ENCODE measurements at regions not wholly inside any gene's neighbourhood (a gene's known extent, or its start where the extent isn't known, plus 50 kb on each side); places are given as distances from the start of the nearest gene placed in this dataset.

GRCh38 chr10:85491652-85492051 lies 874.9 kb downstream of the GRID1 start:
- no peaks in the 10 kb centered on the region for H4K20me1 ChIP-seq (replicated peaks; ENCODE audit: insufficient read depth)
- Mint-ChIP-seq H3K4me1 (peaks cover 8% of the 10 kb centered on the region; the same call in 2 of the 3 replicates), H3K4me3 (no peak overlapping the region), H3K36me3 (ENCODE audit: low read depth) (peaks cover 4% of the 10 kb centered on the region; the same call in 1 of the 3 replicates), H3K9me3 (peaks cover 79% of the 10 kb centered on the region), H3K27ac (no peak overlapping the region), H3K27me3 (ENCODE audit: insufficient read depth, low read depth, poor library complexity) (peaks cover 23% of the 10 kb centered on the region)
- no peak overlapping the region for H3K4me3 ChIP-seq
- DNase-seq (ENCODE audit: low spot score): no peak
- H3K9me2 ChIP-seq (ENCODE audit: insufficient read depth): no peaks in the 10 kb centered on the region
- no peak for ATAC-seq
- peaks cover 12% of the 10 kb centered on the region for H3K4me1 ChIP-seq (ENCODE audit: insufficient read depth)
- H3K4me2 ChIP-seq: no peak overlapping the region
- peaks cover 6% of the 10 kb centered on the region; the same call in 1 of the 2 replicates for H3K27me3 ChIP-seq (ENCODE audit: insufficient read depth)
- no peaks in the 10 kb centered on the region for H3F3A ChIP-seq (replicated peaks; ENCODE audit: low read depth)
- no peak overlapping the region for H3K27ac ChIP-seq (ENCODE audit: low read depth)
- no peaks in the 10 kb centered on the region; the same call in 1 of the 2 replicates for H3K36me3 ChIP-seq (ENCODE audit: insufficient read depth)
- no peak overlapping the region for H2AFZ ChIP-seq
- TF ChIP-seq ZNF462 (CRISPR knock-in tag; IDR thresholded peaks at IDR 0.05) (no peak), ZNF331 (CRISPR knock-in tag; IDR thresholded peaks at IDR 0.05; ENCODE audit: low read depth) (no peak), STAT1 (IDR thresholded peaks at IDR 0.05; ENCODE audit: unreplicated experiment) (no peak), EZH2phosphoT487 (IDR thresholded peaks at IDR 0.05; ENCODE audit: unreplicated experiment) (no peak)
- no peaks in the 10 kb centered on the region for H3K79me2 ChIP-seq (replicated peaks; ENCODE audit: insufficient read depth)

- peaks cover 6% of the 10 kb centered on the region; the same call in 1 of the 2 replicates for H3K27me3 ChIP-seq (ENCODE audit: insufficient read depth)
- no peaks in the 10 kb centered on the region for H3F3A ChIP-seq (replicated peaks; ENCODE audit: low read depth)
- peaks cover 12% of the 10 kb centered on the region for H3K4me1 ChIP-seq (ENCODE audit: insufficient read depth)
- Mint-ChIP-seq H3K4me3 (no peak overlapping the region), H3K27me3 (ENCODE audit: insufficient read depth, low read depth, poor library complexity) (peaks cover 23% of the 10 kb centered on the region), H3K4me1 (peaks cover 8% of the 10 kb centered on the region; the same call in 2 of the 3 replicates), H3K27ac (no peak overlapping the region), H3K9me3 (peaks cover 75% of the 10 kb centered on the region), H3K36me3 (ENCODE audit: low read depth) (peaks cover 4% of the 10 kb centered on the region; the same call in 1 of the 3 replicates)
- H2AFZ ChIP-seq: no peak overlapping the region
- H4K20me1 ChIP-seq (replicated peaks; ENCODE audit: insufficient read depth): no peaks in the 10 kb centered on the region
- H3K4me2 ChIP-seq: no peak overlapping the region
- H3K27ac ChIP-seq (ENCODE audit: low read depth): no peak overlapping the region
- H3K9me2 ChIP-seq (ENCODE audit: insufficient read depth): no peaks in the 10 kb centered on the region
- no peak overlapping the region for H3K4me3 ChIP-seq
- ATAC-seq: peak; percentile 98
- no peaks in the 10 kb centered on the region; the same call in 1 of the 2 replicates for H3K36me3 ChIP-seq (ENCODE audit: insufficient read depth)
- peak; percentile 46 for DNase-seq (ENCODE audit: low spot score)
- no peaks in the 10 kb centered on the region for H3K79me2 ChIP-seq (replicated peaks; ENCODE audit: insufficient read depth)
- peak; percentile 34; the same call in 1 of the 2 replicates for TF ChIP-seq ZNF462 (CRISPR knock-in tag; IDR thresholded peaks at IDR 0.05)
Measured at GRCh38 chr10:85492684-85493083, 873.9 kb downstream of the GRID1 start.

Data from GM23338 (cell line).